GM04504 (cell line): ENCODE measurements at regions not wholly inside any gene's neighbourhood (a gene's known extent, or its start where the extent isn't known, plus 50 kb on each side); places are given as distances from the start of the nearest gene placed in this dataset.
"Not testable (repeated sequence)": the region's sequence is repeated elsewhere in the genome, so short reads cannot be mapped to it uniquely, and the experiment has no call there.

Experiments
- DNase-seq: peaks from one replicate; pipeline ENCODE4 v3.0.0-alpha.2; 2012; ENCODE audit warnings: low read depth

DNA sequence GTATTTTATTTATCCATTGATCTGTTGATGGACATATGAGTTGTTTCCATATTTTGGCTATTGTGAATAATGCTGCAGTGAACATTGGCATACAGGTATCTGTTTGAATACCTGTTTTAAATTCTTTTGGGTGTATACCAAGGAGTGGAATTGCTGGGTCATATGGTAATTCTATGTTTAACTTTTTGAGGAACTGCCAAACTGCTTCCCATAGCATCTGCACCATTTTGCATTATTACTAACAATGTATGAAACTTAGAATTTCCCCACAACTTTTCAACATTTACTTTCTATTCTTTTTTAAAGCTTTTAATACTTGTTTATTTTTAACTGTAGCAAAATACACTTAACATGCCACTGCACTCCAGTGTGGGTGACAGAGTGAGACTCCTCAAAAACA, 57.0 kb upstream of the MSN start:
- DNase-seq, result no peak

DNA sequence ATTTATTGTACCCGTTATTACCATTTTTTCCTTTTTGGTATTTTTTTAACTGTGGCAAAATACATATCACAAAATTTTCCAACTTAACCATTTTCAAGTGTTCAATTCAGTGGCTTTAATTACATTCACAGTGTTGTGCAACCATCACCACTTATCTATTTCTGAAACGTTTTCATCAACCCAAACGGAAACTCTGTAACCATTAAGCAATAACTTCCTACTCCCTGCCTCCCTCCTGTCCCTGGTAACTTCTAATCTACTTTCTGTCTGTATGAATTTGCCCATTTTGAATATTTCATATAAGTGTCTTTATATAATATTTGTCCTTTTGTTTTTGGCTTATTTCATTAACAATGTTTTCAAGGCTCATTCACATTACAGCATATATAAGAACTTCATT, 57.4 kb upstream of the MSN start:
- no peak for DNase-seq

DNA sequence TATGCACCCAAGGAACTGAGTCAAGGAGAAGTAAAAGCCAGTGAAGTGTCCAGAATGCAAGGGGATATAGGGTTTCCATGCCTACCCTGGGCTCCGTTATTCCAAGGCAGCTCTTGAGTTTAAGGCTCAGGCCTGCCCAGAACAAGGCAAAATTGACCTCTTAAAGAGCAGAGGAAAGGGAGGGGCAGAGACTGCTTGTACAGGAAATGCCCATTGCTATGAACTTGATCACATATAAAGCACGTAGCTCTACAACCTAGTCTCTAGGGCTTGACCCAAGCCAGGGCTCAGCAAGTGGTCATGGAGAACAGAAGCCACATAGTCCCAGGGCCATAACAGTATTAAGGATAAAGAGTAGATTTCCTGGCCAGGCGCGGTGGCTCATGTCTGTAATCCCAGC, 58.2 kb upstream of the MSN start:
- no peak for DNase-seq

DNA sequence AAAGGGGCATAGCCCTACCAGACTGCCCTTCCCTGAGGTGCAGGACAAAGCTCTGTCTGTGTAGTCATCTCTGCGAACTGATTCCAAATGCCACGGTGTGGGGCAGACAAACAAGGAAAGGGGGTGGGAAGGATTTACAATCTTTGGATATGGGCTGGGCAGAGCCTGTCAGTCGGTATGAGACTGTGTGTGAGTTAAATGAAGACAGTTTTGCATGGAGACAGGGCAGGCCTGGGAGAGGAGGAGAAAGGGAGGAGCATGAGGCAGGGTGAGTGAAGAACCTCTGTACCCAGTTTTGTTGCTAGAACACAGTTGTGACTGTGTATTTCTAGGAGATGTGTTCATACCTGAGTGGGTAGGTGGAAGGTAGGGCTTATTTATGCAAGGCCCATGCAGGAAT, 59.4 kb upstream of the MSN start:
- DNase-seq, result no peak

DNA sequence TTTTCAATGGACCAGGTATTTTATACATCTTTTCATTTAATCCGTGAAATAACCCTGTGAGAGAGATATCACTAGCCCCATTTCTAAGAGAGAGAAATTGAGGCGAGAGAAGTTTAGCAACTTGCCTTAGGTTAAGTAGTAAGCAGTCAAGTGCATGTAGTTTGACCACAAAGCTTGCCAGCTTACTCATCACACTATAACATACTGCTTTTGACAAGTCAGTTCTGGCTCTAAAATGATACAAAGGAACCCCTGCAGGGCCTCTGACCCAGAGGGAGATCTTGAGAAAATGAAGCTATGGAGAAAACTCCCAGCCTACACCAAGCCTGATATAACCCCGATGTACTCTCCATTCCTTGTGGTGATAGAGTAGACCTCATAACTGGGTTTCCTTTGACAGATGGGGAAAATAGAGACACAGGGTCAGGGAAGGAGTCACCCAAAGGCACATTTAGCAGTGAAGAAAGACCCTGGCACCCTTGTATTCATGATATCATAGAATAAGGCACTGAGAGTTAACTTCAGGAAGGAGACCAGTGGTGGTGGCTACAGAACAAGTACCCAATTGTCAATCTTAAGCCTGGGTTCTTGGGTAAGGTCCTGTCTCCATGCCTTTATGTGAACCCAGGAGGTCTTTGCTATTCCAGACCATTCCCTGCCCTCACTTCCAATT, 60.2 kb upstream of the MSN start:
- DNase-seq, result no peak

DNA sequence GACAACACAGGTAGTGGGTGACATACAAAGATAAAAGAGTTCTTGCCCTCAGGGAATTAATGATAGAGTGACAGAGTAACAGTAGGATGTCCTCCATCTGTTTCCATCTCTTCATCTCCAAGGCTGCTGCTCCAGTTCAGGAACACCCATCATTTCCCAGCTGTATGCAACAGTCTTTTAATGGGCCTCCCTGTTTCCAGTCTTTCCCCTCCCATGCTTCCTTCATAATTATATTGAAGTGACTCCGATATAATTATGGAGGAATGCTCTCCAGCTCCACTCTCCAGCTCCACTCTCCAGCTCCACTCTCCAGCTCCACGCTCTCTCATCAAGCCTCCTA, 65.3 kb upstream of the MSN start:
- no peak for DNase-seq

DNA sequence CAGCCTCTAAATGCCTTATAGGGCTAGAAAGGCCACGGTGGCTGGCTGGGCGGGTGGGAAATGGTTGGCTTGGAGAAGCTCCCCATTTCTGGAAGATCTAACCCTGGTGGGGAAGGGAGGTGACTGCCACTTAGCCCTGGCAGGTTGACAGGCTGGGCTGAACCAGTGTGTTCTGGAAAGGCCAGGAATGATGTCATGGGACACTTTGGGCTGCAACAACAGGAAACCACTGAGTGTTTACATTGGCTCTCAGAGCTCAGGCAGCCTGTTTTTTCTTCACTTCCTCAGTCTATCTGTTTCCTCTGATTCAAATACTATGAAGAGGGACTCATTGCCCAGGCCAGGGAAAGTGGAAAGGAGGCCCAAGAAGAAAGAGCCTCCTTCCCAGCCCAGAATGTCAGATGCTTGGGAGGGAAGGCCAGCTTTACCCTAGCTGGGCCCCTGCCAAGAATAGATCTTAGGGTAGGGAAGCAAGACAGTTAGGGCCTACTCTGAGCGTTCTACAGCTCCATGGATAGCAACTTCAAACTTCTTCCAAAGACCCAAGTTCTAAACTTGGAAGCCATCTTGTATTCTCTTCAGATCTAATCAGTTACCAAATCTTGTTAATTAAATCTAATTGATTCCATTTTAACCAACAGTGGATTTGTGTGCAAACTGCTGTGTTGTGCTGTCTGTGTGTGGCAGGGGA, 65.8 kb upstream of the MSN start:
- DNase-seq, result peak; percentile 57

DNA sequence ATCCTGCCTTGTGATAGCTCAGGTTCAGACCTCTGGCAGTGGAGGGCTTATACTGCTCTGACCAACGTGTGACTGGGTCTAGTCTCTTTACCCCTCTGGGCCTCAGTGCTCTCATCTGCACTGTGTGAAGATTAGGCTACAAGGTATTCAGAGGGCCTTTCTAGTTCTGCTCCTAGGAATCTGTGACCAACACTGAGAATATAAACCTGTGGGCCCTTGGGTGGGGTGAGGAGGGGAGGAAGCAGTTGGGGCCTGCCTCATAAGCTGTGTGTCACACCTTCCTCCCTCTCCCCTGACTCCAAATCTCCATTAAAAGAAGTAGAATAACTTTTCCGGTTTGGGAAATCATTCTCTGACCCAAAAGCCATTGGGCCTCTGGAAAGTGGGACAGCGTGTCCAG, 66.3 kb upstream of the MSN start:
- DNase-seq, result no peak

DNA sequence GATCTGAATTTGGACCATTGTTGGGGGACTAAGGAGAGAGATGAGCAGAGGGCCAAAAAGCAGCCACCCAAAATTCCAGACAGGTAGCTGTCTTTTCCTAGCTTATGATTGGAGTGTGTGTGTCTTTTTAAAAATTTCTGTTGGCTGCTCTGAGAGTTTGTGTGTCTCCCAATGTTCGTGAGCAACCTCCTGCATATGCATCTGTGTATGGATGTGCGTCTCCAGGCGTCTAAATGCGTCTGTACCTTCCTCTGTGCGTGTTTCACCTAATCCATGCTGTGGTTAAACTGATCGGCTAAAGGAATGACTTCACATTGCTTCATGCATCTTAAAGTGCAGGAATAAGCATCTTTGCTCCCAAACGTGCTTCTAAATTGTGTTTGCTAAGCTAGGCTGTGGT, 65.5 kb upstream of the LAS1L start:
- DNase-seq, result no peak

DNA sequence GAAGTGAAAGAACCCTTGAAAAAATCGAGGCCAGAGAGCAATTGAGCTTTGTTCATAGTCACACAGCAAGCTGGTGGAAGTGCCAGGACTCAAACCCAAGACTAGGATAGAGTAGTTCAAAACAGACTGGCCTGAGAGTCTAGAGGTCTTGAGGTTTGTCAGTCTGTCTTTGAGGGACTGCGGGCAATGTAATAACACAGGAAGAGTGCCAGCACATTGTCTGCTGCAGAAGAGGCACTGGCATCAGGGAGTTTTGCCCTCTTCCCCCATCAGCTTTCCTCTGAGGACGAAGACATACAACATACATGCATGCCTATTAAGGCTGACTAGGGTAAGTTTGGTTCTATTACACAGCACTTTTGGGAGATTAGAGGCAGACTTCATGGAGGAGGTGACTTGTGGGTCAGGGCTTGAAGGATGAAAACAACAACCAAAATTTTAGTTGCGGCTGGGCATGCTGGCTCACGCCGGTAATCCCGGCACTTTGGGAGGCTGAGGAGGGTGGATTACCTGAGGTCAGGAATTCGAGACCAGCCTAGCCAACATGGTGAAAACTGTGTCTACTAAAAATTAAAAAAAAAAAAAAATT, 64.1 kb upstream of the LAS1L start:
- no peak for DNase-seq

DNA sequence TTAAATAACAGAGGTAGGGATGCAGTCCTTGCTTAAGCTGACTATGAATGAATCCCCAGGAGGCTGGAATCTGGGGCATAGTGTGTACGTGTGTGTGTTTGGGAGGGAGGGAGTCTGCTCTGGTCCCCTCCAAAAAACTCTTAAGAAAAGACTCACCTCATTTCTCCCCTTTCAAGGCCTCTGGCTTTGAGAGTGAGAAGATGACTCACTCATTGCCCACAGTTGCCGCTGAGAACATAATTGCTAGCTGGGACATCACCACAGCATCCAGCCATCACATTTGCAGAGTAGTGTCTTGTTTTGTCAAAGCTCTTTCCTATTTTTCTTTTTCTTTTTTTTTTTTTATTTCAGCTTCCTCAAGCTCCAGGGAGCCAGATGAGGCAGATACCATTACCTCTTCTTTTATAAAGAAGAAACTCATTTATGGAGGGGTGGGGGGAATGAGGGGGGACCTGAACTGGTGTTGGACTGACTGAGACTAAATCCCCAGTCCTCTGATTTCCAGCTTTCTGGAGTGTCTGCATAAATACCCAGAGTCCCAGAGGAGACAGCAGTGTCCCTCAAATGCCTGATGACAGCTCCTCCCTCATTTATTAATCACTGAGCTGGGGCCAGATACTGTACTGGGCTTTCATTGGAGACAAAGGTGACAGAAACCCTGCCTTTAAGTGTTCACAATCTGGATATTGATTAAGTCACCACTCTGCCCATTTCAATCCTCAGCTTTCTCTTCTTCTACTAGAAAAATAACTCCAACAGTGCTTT, 61.9 kb upstream of the LAS1L start:
- DNase-seq, result no peak

DNA sequence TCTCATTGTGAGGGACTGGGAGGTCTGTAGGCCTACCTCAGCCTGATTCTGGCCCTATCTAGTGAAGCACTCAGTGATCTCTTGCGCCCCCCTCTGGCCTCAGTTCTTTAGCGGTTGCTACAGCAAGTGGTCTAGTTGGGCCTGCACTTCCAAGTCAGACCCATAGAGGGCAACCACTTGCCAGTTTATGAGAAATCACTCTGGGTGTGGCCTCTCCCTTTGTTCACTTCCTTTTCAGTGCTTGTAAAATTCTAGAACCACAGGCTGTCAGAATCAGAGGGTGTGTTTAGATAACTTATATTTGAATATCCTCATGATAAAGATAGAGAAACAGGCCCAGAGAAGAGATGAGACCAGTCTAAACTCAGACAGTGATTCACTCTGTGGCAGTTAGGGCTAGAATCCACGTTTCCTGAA, 60.9 kb upstream of the LAS1L start:
- DNase-seq, result peak; percentile 82

DNA sequence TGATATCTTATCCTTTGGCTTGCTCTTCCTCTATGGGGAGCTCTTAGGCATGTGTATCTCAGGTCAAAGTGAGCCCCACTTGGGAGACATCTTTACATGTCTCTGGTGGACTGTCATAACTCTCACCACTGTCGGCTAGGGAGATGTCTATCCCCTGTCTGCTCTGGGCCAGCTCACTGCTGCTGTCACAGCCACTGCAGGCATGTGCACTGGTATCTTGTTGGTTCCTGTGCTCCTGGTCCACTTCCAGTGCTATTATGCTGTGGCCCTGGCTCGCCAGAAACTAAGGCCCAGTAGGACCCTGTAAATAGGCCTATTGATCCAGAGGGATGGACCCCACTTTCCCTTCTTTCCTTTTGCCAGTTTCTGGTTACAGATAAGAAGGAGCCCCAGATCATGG, 56.6 kb upstream of the LAS1L start:
- no peak for DNase-seq

DNA sequence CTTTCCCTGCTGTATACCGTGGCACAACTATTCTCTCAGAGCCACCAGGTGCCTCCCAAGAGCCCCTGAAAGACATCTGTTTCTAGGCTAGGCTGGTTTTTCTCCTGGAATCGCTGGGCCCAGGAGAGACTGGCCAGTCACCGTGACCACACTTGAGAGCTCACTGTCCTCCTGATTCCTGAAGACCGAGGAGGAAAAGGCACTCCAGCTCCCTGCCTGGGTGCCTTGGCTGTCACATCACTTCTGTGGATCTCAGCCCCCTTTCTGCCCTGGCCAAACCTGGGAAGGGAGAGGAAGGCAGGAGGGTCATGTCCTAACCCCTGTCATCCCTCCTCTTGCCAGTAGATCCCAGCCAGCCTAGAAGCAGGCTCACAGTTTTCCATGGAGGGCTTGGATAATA, 54.7 kb upstream of the LAS1L start:
- no peak for DNase-seq

DNA sequence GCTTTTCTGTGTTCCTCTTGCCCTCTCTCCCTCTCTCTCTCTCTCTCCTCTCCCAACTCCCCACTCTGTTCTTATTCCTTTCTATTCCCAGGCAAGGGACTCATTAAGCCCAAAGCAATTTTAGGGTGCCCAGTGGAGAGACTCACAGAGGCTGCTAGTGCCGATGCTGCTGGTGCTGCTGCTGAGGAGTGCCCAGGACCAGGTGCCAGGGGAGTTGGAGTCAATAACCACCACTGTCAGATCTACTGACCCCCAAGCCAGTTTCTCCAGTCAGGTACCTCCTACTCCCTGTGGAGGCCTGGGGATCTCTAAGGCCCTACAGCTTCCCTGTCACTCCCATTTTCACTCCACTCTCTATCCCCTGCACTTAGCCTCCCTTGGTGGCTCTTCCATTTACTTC, 54.2 kb upstream of the LAS1L start:
- no peak for DNase-seq

DNA sequence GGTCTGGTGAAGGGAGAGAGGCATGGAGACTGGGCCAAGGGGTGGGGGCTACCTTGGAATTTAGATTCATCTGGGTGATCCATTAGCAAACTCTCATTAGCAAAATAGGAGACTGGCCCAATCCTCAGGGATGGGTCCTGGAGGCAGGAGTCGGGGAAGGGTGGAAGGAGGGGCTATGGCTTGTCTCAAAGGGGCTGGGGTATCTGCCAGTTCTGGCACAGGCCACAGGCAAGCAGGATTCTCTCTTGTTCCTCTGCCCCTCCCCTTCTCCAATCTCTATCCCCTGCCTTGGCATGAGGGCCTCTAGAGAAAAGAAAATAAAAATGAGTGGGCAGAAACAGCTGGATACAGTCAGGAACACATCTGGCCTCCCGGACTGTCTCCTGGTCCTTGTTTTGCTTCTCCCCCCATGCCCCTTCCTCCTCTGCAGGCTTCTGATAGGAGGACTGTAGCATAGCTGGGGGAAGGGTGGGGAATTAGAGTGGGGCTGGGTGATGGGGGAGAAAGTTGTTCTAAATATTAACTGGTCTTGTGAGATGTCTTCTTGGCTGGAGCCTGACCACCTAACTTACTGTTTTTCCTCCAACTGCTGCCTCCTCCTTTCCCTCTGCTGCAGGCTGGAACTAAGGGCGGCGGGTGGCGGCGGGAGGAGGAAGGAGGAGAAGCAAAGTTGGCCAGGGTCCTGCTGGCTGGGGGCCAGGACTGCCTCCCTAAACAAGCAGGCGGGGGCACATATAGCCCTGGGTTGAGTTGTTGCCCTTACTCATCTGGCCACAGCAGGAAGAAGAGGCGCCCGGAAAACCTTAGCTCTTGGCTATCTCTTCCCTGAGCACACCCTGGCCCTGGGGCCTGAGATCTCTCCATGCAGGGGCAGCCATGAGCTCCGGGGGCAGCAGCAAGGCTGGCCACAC, 53.3 kb upstream of the LAS1L start:
- DNase-seq, result no peak

DNA sequence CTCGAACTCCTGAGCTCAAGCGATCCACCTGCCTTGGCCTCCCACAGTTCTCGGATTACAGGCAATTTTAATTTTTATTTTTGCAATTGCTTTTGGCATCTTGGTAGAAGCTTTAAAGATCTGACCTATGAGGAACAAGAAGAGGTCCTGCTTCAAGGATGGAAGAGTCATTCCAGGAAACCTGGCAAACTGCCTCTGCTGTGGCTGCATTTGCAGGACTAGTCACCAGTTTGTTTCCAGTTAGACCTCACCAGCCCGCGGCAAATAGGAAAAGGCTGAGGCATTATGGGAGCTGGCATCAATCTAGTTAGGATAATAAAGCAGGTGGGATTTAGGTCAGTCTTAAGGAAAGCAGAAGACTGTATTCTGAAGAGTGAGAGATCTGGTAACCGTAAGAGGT, 51.9 kb upstream of the LAS1L start:
- no peak for DNase-seq

DNA sequence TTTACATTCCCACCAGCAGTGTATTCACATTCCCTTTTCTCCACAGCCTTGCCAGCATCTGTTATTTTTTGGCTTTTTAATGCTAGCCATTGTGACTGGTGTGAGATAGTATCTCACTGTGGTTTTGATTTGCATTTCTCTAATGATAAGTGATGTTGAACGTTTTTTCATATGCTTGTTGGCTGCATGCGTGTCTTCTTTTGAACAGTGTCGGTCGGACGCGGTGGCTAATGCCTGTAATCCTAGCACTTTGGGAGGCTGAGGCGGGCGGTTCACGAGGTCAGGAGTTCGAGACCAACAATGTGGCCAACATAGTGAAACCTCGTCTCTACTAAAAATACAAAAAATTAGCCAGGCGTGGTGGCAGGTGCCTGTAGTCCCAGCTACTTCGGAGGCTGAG, 50.6 kb upstream of the LAS1L start:
- DNase-seq, result not testable (repeated sequence)
